HG03025 (cell line): ENCODE measurements at regions not wholly inside any gene's neighbourhood (a gene's known extent, or its start where the extent isn't known, plus 50 kb on each side); places are given as distances from the start of the nearest gene placed in this dataset.

Experiments
- ATAC-seq: cut with Tn5 transposase; IDR thresholded peaks from one replicate; pipeline ENCODE4 v1.9.1; 2021; ENCODE audit warnings: mild to moderate bottlenecking, moderate library complexity; ENCODE audit not compliant: unreplicated experiment, low FRiP score

DNA sequence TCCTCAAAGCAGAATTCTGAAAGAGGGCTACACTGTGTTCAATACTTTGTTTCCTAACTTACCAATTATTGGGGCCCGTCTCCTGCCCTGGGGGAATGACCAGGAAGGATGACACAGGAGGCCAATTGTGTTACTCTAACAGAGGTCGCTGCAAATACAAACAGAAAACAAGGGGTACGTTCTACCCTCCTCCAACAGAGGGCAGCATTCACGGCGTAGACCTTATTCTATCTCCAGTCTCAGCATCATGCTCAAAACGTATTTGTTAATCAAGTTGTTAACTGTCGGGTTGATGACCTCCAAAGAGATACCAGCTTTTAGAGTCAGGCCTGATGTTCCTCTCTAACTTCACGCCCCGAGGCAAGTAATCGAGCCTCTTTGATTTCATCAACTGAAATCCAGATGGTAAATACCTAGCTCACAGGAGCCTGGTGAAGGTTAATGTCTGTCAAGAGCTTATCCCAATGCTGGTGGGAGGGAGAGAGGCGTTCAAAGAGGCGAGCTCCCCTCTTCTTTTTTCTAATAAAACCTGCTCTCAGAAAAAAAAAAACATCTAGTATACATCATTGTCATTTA, 181.0 kb upstream of the KCNIP4 start:
- no peak for ATAC-seq

DNA sequence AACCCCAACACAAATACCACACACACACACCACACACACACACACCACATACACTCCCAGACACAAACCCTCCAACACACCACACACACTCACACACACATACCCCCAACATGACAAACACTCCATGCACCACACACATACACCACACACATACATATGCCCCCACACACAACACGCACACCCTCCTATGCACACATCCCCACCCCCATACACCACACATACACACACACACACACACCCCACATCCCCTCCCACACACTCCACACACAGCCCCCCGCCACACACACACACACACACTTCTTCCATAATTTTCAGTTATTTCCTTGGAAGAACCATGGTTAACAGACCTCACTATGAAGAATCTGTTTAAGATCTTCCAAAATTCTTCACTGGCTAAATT, 173.5 kb upstream of the KCNIP4 start:
- no peak for ATAC-seq

GRCh38 chr4:22115262-22115661, 166.7 kb upstream of the KCNIP4 start:
- ATAC-seq = no peak

- no peak for ATAC-seq
Observed at GRCh38 chr4:22103768-22104167, 155.2 kb upstream of the KCNIP4 start.

GRCh38 chr4:22099896-22100295, 151.3 kb upstream of the KCNIP4 start:
- no peak for ATAC-seq

DNA sequence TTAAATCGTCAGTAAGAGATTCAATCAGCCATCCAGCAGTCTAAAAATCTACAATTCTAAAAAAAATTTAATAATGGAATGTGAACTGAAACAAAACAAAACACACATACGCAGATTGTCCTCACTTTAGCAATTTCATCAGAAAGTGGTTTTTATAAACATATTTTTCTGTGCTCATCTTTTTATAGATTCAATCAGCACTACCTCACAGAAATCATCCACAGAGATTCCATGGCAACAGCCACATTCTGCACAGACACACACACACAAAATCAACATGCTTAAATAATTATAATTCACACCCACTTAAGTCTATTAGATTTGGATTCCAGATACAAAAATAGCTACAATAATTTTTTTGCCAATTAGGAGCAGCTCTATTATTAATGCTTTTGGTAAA, 149.0 kb upstream of the KCNIP4 start:
- no peak for ATAC-seq

GRCh38 chr4:22094217-22094616, 145.6 kb upstream of the KCNIP4 start:
- ATAC-seq = no peak

- ATAC-seq = no peak
Observed at GRCh38 chr4:22093126-22093525, 144.6 kb upstream of the KCNIP4 start.

- ATAC-seq = no peak
Observed at GRCh38 chr4:22091906-22092305, 143.3 kb upstream of the KCNIP4 start.

- no peak for ATAC-seq
Observed at GRCh38 chr4:22091352-22091717, 142.8 kb upstream of the KCNIP4 start.

DNA sequence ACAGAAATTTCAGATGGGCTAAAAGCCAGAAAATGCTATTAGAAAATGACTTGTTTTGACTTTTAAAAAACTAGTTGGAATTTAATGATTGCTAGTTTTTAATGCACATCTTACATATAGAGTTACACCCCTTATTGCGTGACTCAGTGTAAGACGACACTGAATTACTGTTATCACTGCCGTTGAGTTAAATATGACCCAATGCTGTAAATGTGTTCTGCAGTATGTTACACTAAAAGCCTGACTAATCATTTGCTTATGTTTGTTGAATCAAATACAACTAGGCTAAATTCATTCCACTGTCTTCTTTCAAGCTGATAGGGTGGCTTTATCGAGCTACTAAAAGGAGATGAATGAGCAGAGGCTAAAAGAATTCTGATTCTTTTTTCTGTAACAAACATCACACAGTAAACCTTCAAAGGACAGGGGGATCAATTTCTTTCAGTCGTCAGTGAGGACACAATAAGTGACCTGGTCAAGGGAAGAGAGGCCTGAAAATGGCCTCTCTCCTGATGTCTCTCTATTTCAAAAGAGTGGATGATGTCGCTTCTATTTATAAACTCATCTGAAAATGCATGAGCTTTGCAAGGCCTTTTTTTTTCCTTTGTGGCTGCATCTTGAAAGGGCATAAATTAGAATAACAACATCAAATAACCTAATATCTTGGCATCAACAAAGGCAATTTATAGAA, 142.2 kb upstream of the KCNIP4 start:
- ATAC-seq = no peak

GRCh38 chr4:22077571-22077970, 129.0 kb upstream of the KCNIP4 start:
- no peak for ATAC-seq

GRCh38 chr4:22072726-22073125, 124.2 kb upstream of the KCNIP4 start:
- no peak for ATAC-seq

GRCh38 chr4:22072240-22072639, 123.7 kb upstream of the KCNIP4 start:
- no peak for ATAC-seq

- ATAC-seq = peak; percentile 79
Observed at GRCh38 chr4:22071749-22072148, 123.2 kb upstream of the KCNIP4 start.

- no peak for ATAC-seq
Observed at GRCh38 chr4:22070256-22070655, 121.7 kb upstream of the KCNIP4 start.

DNA sequence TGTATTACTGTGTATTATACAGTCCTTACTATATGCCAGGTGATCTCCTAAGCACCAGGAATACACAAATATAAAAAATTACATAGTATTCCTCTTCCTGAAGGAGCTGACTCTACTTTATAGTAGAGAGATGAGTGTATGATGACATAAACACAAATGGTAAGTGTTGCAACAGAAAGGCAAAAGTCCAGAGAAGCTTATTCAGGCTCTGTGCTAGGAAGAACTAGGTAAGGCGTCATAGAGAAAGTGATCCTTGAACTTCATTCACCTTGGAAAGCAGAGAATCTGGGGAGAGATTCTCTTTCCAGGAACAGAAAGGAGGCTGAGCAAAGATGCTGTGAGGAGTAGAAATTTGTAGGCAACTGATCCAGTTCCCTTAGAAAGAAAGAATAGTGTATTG, 115.0 kb upstream of the KCNIP4 start:
- no peak for ATAC-seq

GRCh38 chr4:22062676-22063075, 114.1 kb upstream of the KCNIP4 start:
- ATAC-seq = no peak

DNA sequence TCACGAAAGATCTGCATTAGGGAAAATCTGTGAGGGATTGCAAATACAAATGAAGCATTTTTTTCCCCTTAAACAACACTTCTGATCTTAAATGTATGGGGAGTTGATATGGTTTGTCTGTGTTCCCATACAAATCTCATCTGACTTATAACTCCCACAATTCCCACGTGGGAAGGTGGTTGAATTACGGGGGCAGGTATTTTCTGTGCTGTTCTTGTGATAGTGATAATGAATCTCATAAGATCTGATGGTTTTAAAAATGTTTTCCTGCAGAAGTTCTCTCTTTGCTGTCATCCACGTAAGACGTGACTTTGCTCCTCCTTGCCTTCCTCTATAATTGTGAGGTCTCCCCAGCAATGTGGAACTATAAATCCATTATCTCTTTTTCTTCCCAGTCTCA, 107.4 kb upstream of the KCNIP4 start:
- ATAC-seq = no peak

DNA sequence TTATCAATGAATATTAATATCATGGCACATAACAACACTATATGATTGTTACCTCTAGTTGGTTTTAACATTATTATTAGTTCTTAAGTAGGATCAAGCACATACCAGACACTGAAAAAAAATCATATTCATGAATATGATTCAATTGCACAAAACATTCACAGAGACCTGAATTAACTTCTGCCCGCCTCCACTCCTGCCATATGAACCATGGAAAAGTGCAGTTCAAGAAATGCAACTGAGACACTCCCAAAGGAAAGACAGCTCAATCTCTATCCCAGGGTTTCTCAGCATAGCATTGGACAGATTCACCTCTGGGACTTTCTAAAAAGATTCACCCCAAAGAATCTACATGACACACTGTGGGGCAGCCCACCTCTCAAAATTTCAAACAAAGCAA, 103.5 kb upstream of the KCNIP4 start:
- ATAC-seq = no peak

DNA sequence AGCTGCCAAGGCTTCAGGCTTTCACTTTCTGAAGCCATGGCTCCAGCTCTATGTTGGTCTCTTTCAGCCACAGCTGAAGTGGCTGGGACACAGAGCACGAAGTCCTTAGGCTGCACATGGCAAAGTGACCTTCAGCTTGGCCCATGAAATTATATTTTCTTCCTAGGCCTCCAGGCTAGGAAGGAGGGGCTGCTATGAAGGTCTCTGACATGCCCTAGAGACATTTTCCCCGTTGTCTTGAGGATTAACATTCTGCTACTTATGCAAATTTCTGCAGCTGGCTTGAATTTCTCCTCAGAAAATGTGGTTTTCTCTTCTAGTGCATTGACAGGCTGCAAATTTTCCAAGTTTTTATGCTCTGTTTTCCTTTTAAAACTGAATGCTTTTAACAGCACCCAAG, 99.8 kb upstream of the KCNIP4 start:
- ATAC-seq = no peak

GRCh38 chr4:22047793-22048192, 99.2 kb upstream of the KCNIP4 start:
- ATAC-seq = no peak
